Uterus (tissue), 3 donors: ENCODE measurements at regions not wholly inside any gene's neighbourhood (a gene's known extent, or its start where the extent isn't known, plus 50 kb on each side); places are given as distances from the start of the nearest gene placed in this dataset.
"Not testable (repeated sequence)": the region's sequence is repeated elsewhere in the genome, so short reads cannot be mapped to it uniquely, and the experiment has no call there.

Experiments used
- DNase-seq, 2 donors: peaks; one replicate each; pipeline ENCODE4 v3.0.0-alpha.2; 2019 to 2020
- H3K27ac ChIP-seq, 2 donors: fragments of 200-600 bp; sonication (generic); 1 replicate in 1 of 2; 2 replicates in 1 of 2; pipeline ENCODE4 v1.5.1; 2016 to 2018
- H3K27me3 ChIP-seq, 2 donors: fragments of 200-600 bp; sonication (generic); one replicate each; pipeline ENCODE4 v1.5.1; 2018 to 2019; ENCODE audit warnings: control low read depth in 1 of 2
- H3K36me3 ChIP-seq, 2 donors: fragments of 200-600 bp; sonication (generic); one replicate each; pipeline ENCODE4 v1.5.1; 2019; ENCODE audit warnings: control low read depth in 1 of 2
- H3K4me1 ChIP-seq, 2 donors: fragments of 200-600 bp; sonication (generic); one replicate each; pipeline ENCODE4 v1.5.1; 2018 to 2019; ENCODE audit warnings: control low read depth in 1 of 2
- H3K4me3 ChIP-seq, 2 donors: fragments of 200-600 bp; sonication (generic); 1 replicate in 1 of 2; 2 replicates in 1 of 2; pipeline ENCODE4 v1.5.1; 2018 to 2019; ENCODE audit warnings: mild to moderate bottlenecking in 1 of 2
- H3K9me3 ChIP-seq, 2 donors: fragments of 200-600 bp; sonication (generic); one replicate each; pipeline ENCODE4 v1.5.1; 2019; ENCODE audit warnings: control low read depth in 1 of 2
- CTCF ChIP-seq, 4 experiments: fragments of 200-600 bp in 2 of 4; fragments of 450-650 bp in 2 of 4; sonication (generic) in 2 of 4; IDR thresholded peaks; one replicate each; pipeline ENCODE4 v1.5.1; 2016 to 2019; ENCODE audit warnings: antibody characterized with exemption in 4 of 4, mild to moderate bottlenecking in 2 of 4, moderate library complexity in 1 of 4
- POLR2A ChIP-seq, 2 donors: fragments of 450-650 bp; IDR thresholded peaks; one replicate each; pipeline ENCODE4 v1.6.1; 2016; ENCODE audit warnings: antibody characterized with exemption in 2 of 2, mild to moderate bottlenecking in 1 of 2, moderate library complexity in 1 of 2
- intact Hi-C: fragments of 100-400 bp; cut with DNase I; formaldehyde crosslinking; loops from one replicate; pipeline ENCODE4 v1.15.1; 2023; ENCODE audit warnings: low total_unique reads
- donor health status: DM: yes; HTN: yes; CAD: no.

GRCh38 chr5:12952409-12952808 is 992.1 kb downstream of the DNAH5 start:
- Histone ChIP-seq H3K4me3 (no peak overlapping the region), H3K27me3 (no peaks in the 10 kb centered on the region), H3K9me3 (no peaks in the 10 kb centered on the region), H3K4me1 (no peaks in the 10 kb centered on the region), H3K27ac (no peak overlapping the region), H3K36me3 (no peaks in the 10 kb centered on the region)
- DNase-seq, result no peak
- TF ChIP-seq POLR2A (IDR thresholded peaks at IDR 0.05) (no peak), CTCF (IDR thresholded peaks at IDR 0.05) (no peak)
- intact Hi-C loops, result no loop called here

DNA sequence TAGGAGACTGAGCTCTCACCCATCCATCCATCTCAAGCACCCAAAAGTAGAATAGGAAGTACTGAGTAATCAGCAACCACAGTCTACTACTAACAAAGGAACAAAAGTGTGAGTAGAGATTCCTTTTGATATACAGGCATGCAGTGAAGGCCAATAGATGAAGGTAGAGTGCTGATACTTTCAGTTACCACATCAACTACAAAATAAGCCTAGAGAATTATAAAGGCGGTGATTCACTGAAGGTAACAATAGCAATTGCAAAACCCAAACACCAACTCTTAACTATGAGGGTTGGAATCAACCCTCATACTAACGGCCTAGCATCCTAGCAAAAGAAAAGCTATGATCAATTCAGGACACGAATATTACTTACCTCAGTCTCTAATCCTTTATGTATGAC is 992.6 kb downstream of the DNAH5 start:
- Histone ChIP-seq H3K27ac (no peak overlapping the region), H3K36me3 (no peaks in the 10 kb centered on the region), H3K9me3 (no peaks in the 10 kb centered on the region), H3K4me3 (no peak overlapping the region), H3K4me1 (no peaks in the 10 kb centered on the region), H3K27me3 (no peaks in the 10 kb centered on the region)
- TF ChIP-seq CTCF (IDR thresholded peaks at IDR 0.05) (no peak), POLR2A (IDR thresholded peaks at IDR 0.05) (no peak)
- DNase-seq, result no peak
- intact Hi-C loops, result no loop called here

- no peaks in the 10 kb centered on the region for H3K27me3 ChIP-seq
- intact Hi-C loops, result no loop called here
- no peaks in the 10 kb centered on the region for H3K9me3 ChIP-seq
- no peaks in the 10 kb centered on the region for H3K36me3 ChIP-seq
- no peak for DNase-seq
- TF ChIP-seq POLR2A (IDR thresholded peaks at IDR 0.05) (no peak), CTCF (IDR thresholded peaks at IDR 0.05) (no peak)
- H3K4me3 ChIP-seq, result no peak overlapping the region
- H3K4me1 ChIP-seq, result no peaks in the 10 kb centered on the region
- H3K27ac ChIP-seq, result no peak overlapping the region
These were observed 997.1 kb downstream of the DNAH5 start for GRCh38 chr5:12947379-12947778.

DNA sequence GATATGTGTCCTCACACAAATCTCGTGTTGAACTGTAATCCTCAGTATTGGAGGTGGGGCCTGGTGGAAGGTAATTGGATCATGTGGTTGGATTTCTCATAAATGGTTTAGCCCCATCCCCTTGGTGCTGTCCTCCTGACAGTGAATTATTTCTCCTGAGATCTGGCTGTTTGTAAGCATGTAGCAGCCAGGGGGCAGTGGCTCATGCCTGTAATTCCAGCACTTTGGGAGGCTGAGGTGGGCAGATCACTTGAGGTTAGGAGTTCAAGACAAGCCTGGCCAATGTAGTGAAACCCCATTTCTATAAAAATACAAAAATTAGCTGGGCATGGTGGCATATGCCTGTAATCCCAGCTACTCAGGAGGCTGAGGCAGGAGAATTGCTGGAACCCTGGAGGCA is 999.0 kb downstream of the DNAH5 start:
- H3K27ac ChIP-seq, H3K4me3 ChIP-seq, DNase-seq, H3K9me3 ChIP-seq, intact Hi-C loops, H3K36me3 ChIP-seq, H3K4me1 ChIP-seq, H3K27me3 ChIP-seq: not testable (repeated sequence)

- intact Hi-C loops, result no loop called here
- TF ChIP-seq POLR2A (IDR thresholded peaks at IDR 0.05) (no peak), CTCF (IDR thresholded peaks at IDR 0.05) (no peak)
- Histone ChIP-seq H3K27ac (no peak overlapping the region), H3K36me3 (peaks cover 0 to 2% of the 10 kb centered on the region in 2 donors), H3K9me3 (no peaks in the 10 kb centered on the region), H3K4me3 (no peak overlapping the region), H3K27me3 (no peaks in the 10 kb centered on the region), H3K4me1 (no peaks in the 10 kb centered on the region)
- no peak for DNase-seq
These were observed 1008.3 kb downstream of the DNAH5 start for GRCh38 chr5:12936221-12936620.

DNA sequence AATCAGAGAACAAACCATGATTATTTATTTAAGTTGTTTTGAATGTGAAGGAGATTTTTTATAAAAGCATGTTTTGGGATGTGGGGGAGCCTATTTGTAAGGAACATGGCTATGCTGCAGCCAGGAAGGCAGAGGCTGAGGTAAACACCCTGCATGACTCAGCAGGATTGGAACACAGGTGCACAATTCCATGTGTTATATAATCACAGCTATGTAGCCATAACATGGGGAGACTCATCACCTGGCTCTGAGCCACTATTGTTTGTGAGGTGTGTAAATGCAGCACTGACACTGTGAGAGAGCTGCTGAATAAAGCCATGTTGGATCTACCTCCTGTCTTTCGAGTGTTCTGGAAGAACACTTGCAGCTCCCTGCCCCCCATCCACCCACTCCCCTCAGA is 1009.8 kb downstream of the DNAH5 start:
- DNase-seq, result no peak
- no peak for TF ChIP-seq POLR2A (IDR thresholded peaks at IDR 0.05)
- TF ChIP-seq CTCF (IDR thresholded peaks at IDR 0.05), result no peak
- Histone ChIP-seq H3K27ac (no peak overlapping the region), H3K9me3 (no peaks in the 10 kb centered on the region), H3K4me3 (no peak overlapping the region), H3K4me1 (no peaks in the 10 kb centered on the region), H3K27me3 (no peaks in the 10 kb centered on the region), H3K36me3 (peaks cover 0 to 2% of the 10 kb centered on the region in 2 donors)
- intact Hi-C loops, result no loop called here
